Endothelial cell of umbilical vein (primary cell): ENCODE measurements at regions not wholly inside any gene's neighbourhood (a gene's known extent, or its start where the extent isn't known, plus 50 kb on each side); places are given as distances from the start of the nearest gene placed in this dataset.

Experiments
- BruUV-seq: library from RNA; stranded (reverse); fragments of 400-500 nt; replicated peaks from 2 replicates; lab custom pipeline; 2021; lab: Mats Ljungman, UMichigan
- CTCF ChIA-PET: fragments of 300-600, 350-600 bp; sonication (Branson Sonifier 250); formaldehyde crosslinking; loops from one replicate; lab custom pipeline; 2021; ENCODE audit warnings: antibody characterized with exemption, inconsistent platforms; lab: Charles Lee
- POLR2A ChIA-PET: fragments of 300-600, 350-600 bp; sonication (Branson Sonifier 250); formaldehyde crosslinking; loops from one replicate; lab custom pipeline; 2021; ENCODE audit warnings: antibody characterized with exemption, inconsistent platforms; lab: Charles Lee
- DNase-seq: peaks from one replicate; pipeline ENCODE4 v3.0.0-alpha.2; 2011; ENCODE audit warnings: low read depth, low spot score
- FAIRE-seq: peaks from 2 replicates; lab custom pipeline; 2011; peaks lifted over from hg19 to GRCh38; lab: Jason Lieb, UNC
- H2AFZ ChIP-seq: 2 replicates; pipeline ENCODE4 v1.6.0; 2012; ENCODE audit warnings: low read depth, low read length, control low read depth, inconsistent platforms
- H3K27ac ChIP-seq: 2 replicates; pipeline ENCODE4 v1.5.1; 2011; ENCODE audit warnings: low read depth, mild to moderate bottlenecking, control low read depth, low read length, moderate library complexity; ENCODE audit not compliant: insufficient read depth
- H3K27me3 ChIP-seq, 2 experiments: 2 replicates each; pipeline versions ENCODE4 v1.6.0 to v1.6.1; 2011; ENCODE audit warnings: low read length in 2 of 2, mixed read lengths in 1 of 2; ENCODE audit not compliant: control insufficient read depth in 2 of 2, insufficient read depth in 2 of 2
- H3K36me3 ChIP-seq, 2 experiments: 2 replicates in 1 of 2; 3 replicates in 1 of 2; pipeline ENCODE4 v1.5.1; 2011; ENCODE audit warnings: low read length in 2 of 2, mild to moderate bottlenecking in 1 of 2, moderate library complexity in 1 of 2; ENCODE audit not compliant: control insufficient read depth in 2 of 2, insufficient read depth in 2 of 2; ENCODE audit errors: extremely low read depth in 1 of 2
- H3K4me1 ChIP-seq: 3 replicates; pipeline ENCODE4 v1.5.1; 2011; ENCODE audit warnings: mild to moderate bottlenecking, low read length; ENCODE audit not compliant: control insufficient read depth, insufficient read depth; ENCODE audit errors: extremely low read depth
- H3K4me2 ChIP-seq: 2 replicates; pipeline ENCODE4 v1.6.1; 2011; ENCODE audit warnings: low read length, control low read depth, mixed read lengths; ENCODE audit not compliant: insufficient read depth
- H3K4me3 ChIP-seq, 3 experiments: fragments of 200-600 bp in 1 of 3; sonication (generic), shearing (Covaris generic) in 1 of 3; replicated peaks in 1 of 3; 2 replicates each; pipeline ENCODE4 v1.5.1; 2011 to 2016; ENCODE audit warnings: control low read depth in 3 of 3, low read length in 3 of 3, mild to moderate bottlenecking in 2 of 3, inconsistent platforms in 1 of 3, low read depth in 1 of 3, moderate library complexity in 1 of 3; ENCODE audit not compliant: insufficient read depth in 1 of 3
- H3K79me2 ChIP-seq: 2 replicates; pipeline ENCODE4 v1.6.0; 2012; ENCODE audit warnings: low read length, inconsistent platforms; ENCODE audit not compliant: control insufficient read depth, insufficient read depth
- H3K9ac ChIP-seq: replicated peaks from 2 replicates; pipeline ENCODE3; 2011; ENCODE audit warnings: low read length, control low read depth; ENCODE audit not compliant: insufficient read depth; ENCODE audit errors: extremely low read depth
- H3K9me1 ChIP-seq: replicated peaks from 3 replicates; pipeline ENCODE4 v1.6.0; 2011; ENCODE audit warnings: mild to moderate bottlenecking, low read length; ENCODE audit not compliant: control insufficient read depth, insufficient read depth; ENCODE audit errors: extremely low read depth
- H3K9me3 ChIP-seq: replicated peaks from 2 replicates; pipeline ENCODE4 v1.5.1; 2012; ENCODE audit warnings: low read length, inconsistent platforms; ENCODE audit not compliant: control insufficient read depth, insufficient read depth
- H4K20me1 ChIP-seq: replicated peaks from 2 replicates; pipeline ENCODE3; 2011; ENCODE audit warnings: mild to moderate bottlenecking, low read length; ENCODE audit not compliant: control insufficient read depth, insufficient read depth; ENCODE audit errors: extremely low read depth
- EZH2 ChIP-seq: IDR thresholded peaks from 2 replicates; pipeline ENCODE4 v1.6.1; 2012; ENCODE audit warnings: borderline replicate concordance, low read depth, mild to moderate bottlenecking, moderate library complexity, low read length, inconsistent platforms; ENCODE audit not compliant: severe bottlenecking
- FOS ChIP-seq: IDR thresholded peaks from 2 replicates; pipeline ENCODE4 v1.6.1; 2011; ENCODE audit warnings: mild to moderate bottlenecking, low read length, moderate library complexity, borderline replicate concordance; ENCODE audit not compliant: insufficient read depth
- GATA2 ChIP-seq: IDR thresholded peaks from 2 replicates; pipeline ENCODE4 v1.7.0; 2011; ENCODE audit warnings: low read depth, mild to moderate bottlenecking, moderate library complexity, mixed read lengths, low read length; ENCODE audit not compliant: insufficient read length, insufficient read depth
- JUN ChIP-seq: IDR thresholded peaks from 2 replicates; pipeline ENCODE4 v1.6.1; 2011; ENCODE audit warnings: borderline replicate concordance, low read depth; ENCODE audit not compliant: insufficient read length, insufficient read depth
- MYC ChIP-seq: IDR thresholded peaks from one replicate; pipeline ENCODE4 v1.6.1; 2011; ENCODE audit warnings: mild to moderate bottlenecking, low read depth, low read length
- POLR2A ChIP-seq: IDR thresholded peaks from 2 replicates; pipeline ENCODE4 v1.6.1; 2012; ENCODE audit warnings: low read depth, mild to moderate bottlenecking, control low read depth, low read length
- POLR2AphosphoS5 ChIP-seq: IDR thresholded peaks from 2 replicates; pipeline ENCODE4 v1.6.1; 2012; ENCODE audit warnings: low read depth, mild to moderate bottlenecking, control low read depth, low read length, moderate library complexity; ENCODE audit not compliant: insufficient read depth
- dilution Hi-C: fragments of 300-500 bp; cut with MboI; formaldehyde crosslinking; loops from one replicate; pipeline ENCODE4 v1.15.0; 2019; ENCODE audit warnings: low sequenced_read_pairs; ENCODE audit not compliant: extremely low pct_ligation_motif_present
- intact Hi-C: fragments of 100-400 bp; cut with micrococcal nuclease; formaldehyde crosslinking; loops from one replicate; pipeline ENCODE4 v1.10.0; 2022
- TF ChIP-seq, protein P1 (sequence below): IDR thresholded peaks from 2 replicates; pipeline ENCODE4 v1.6.1; 2011; ENCODE audit not compliant: insufficient read depth, insufficient read length
- TF ChIP-seq, protein P2 (sequence below), 2 donors: IDR thresholded peaks; 1 replicate in 1 of 2; 2 replicates in 1 of 2; pipeline ENCODE4 v1.5.1; 2011; ENCODE audit warnings: low read length in 2 of 2, mild to moderate bottlenecking in 2 of 2, moderate library complexity in 2 of 2, control low read depth in 1 of 2, inconsistent platforms in 1 of 2, low read depth in 1 of 2; ENCODE audit not compliant: insufficient read depth in 1 of 2; ENCODE audit errors: extremely low read depth in 1 of 2

DNA sequence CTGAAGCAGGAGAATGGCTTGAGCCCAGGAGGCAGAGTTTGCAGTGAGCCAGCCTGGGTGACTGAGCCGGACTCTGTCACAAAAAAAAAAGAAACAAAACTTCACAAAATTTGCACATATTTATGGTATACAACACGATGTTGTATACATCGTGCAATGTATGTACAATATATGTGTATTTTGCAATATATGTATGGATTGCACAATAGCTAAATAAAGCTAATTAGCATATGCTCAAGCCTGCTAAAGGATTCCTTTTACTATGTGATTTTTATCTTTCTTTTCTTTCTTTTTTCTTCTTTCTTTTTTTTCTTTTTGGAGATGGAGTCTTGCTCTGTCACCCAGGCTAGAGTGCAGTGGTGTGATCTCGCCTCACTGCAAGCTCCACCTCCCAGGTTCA lies 368.0 kb upstream of the FAM98A start:
- Histone ChIP-seq H3K9me3 (no peaks in the 10 kb centered on the region), H3K79me2 (no peaks in the 10 kb centered on the region), H3K9me1 (no peaks in the 10 kb centered on the region), H3K36me3 (no peaks in the 10 kb centered on the region), H3K9ac (no peak overlapping the region), H3K27ac (no peak overlapping the region), H2AFZ (no peak overlapping the region), H3K4me2 (no peak overlapping the region), H3K27me3 (no peaks in the 10 kb centered on the region), H4K20me1 (no peaks in the 10 kb centered on the region), H3K4me1 (no peaks in the 10 kb centered on the region), H3K4me3 (no peak overlapping the region)
- FAIRE-seq: no peak
- intact Hi-C loops: no loop called here
- DNase-seq: no peak
- CTCF ChIA-PET: no interaction called here
- POLR2A ChIA-PET: no interaction called here
- TF ChIP-seq FOS (no peak), POLR2A (no peak), MYC (no peak)
- TF ChIP-seq, protein P1, sequence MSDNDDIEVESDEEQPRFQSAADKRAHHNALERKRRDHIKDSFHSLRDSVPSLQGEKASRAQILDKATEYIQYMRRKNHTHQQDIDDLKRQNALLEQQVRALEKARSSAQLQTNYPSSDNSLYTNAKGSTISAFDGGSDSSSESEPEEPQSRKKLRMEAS: no peak
- dilution Hi-C loops: no loop called here
- BruUV-seq: no TSS peak

DNA sequence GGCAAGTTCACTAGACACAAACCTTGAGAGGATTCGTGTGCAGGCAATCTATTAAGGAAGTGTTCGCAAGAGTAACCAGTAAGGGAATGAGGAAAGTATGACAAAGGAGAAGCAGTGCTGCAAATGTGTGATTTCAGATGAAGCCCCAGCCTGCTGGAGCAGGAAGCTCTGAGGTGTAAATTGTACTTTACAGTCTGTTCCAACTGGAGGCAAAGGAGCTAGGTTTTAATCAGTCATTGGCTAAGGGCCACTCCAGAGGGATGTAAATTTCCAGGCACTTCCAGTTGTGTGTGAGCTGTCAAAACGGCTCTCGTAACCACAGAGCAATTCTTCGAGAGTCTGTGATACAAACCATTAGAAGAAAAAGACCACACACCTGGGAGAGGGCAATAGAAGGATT lies 359.5 kb upstream of the FAM98A start:
- Histone ChIP-seq H3K9me1 (no peaks in the 10 kb centered on the region), H4K20me1 (no peaks in the 10 kb centered on the region), H3K9ac (no peak overlapping the region), H3K79me2 (no peaks in the 10 kb centered on the region), H3K9me3 (no peaks in the 10 kb centered on the region), H3K27ac (no peak overlapping the region), H3K27me3 (no peaks in the 10 kb centered on the region), H3K4me2 (no peak overlapping the region), H3K36me3 (no peaks in the 10 kb centered on the region), H3K4me3 (no peak overlapping the region), H3K4me1 (no peaks in the 10 kb centered on the region), H2AFZ (no peak overlapping the region)
- no peak for DNase-seq
- ChIA-PET POLR2A (no interaction called here), CTCF (no interaction called here)
- no peak for TF ChIP-seq FOS
- no peak for TF ChIP-seq POLR2A
- no peak for TF ChIP-seq POLR2AphosphoS5
- TF ChIP-seq, protein P2, sequence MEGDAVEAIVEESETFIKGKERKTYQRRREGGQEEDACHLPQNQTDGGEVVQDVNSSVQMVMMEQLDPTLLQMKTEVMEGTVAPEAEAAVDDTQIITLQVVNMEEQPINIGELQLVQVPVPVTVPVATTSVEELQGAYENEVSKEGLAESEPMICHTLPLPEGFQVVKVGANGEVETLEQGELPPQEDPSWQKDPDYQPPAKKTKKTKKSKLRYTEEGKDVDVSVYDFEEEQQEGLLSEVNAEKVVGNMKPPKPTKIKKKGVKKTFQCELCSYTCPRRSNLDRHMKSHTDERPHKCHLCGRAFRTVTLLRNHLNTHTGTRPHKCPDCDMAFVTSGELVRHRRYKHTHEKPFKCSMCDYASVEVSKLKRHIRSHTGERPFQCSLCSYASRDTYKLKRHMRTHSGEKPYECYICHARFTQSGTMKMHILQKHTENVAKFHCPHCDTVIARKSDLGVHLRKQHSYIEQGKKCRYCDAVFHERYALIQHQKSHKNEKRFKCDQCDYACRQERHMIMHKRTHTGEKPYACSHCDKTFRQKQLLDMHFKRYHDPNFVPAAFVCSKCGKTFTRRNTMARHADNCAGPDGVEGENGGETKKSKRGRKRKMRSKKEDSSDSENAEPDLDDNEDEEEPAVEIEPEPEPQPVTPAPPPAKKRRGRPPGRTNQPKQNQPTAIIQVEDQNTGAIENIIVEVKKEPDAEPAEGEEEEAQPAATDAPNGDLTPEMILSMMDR (IDR thresholded peaks at IDR 0.05; ENCODE audit: extremely low read depth in 1 of 2, insufficient read depth in 1 of 2, low read depth in 1 of 2, low read length in 2 of 2): no peak
- TF ChIP-seq GATA2: no peak
- no peak for TF ChIP-seq JUN
- no peak for TF ChIP-seq EZH2
- no peak for TF ChIP-seq MYC
- TF ChIP-seq, protein P1: no peak
- intact Hi-C loops: no loop called here
- no TSS peak for BruUV-seq
- FAIRE-seq: no peak
- dilution Hi-C loops: no loop called here
